B cell (primary cell): ENCODE measurements at regions not wholly inside any gene's neighbourhood (a gene's known extent, or its start where the extent isn't known, plus 50 kb on each side); places are given as distances from the start of the nearest gene placed in this dataset.

Source experiments
- ATAC-seq: fragments of 200-7000 bp; cut with Tn5 transposase; one replicate; pipeline ENCODE4 v1.10.0; 2021; ENCODE audit warnings: low read depth, mild to moderate bottlenecking, moderate number of reproducible peaks, moderate library complexity
- CTCF ChIA-PET: fragments of 350-600 bp; sonication (Branson Sonifier 250); formaldehyde crosslinking; loops from one replicate; lab custom pipeline; 2021; ENCODE audit warnings: antibody characterized with exemption, inconsistent platforms; lab: Charles Lee
- POLR2A ChIA-PET: fragments of 350-600 bp; sonication (Branson Sonifier 250); formaldehyde crosslinking; loops from one replicate; lab custom pipeline; 2021; ENCODE audit warnings: antibody characterized with exemption; lab: Charles Lee
- DNase-seq: peaks from one replicate; pipeline ENCODE4 v3.0.0; 2013
- H2AFZ ChIP-seq: 2 replicates; pipeline ENCODE4 v1.6.1; 2012; ENCODE audit warnings: mild to moderate bottlenecking, low read depth, low read length; ENCODE audit not compliant: insufficient read depth, poor library complexity, severe bottlenecking
- H3K27ac ChIP-seq, 2 donors: 1 replicate in 1 of 2; 2 replicates in 1 of 2; pipeline ENCODE4 v1.5.1; 2012 to 2013; ENCODE audit warnings: low read length in 2 of 2, mild to moderate bottlenecking in 2 of 2, moderate library complexity in 1 of 2
- H3K27me3 ChIP-seq, 4 experiments: fragments of 200-600 bp in 1 of 4; sonication (generic) in 1 of 4; replicated peaks in 1 of 4; 1 replicate in 2 of 4; 2 replicates in 2 of 4; pipeline versions ENCODE4 v1.6.1 to v1.7.0; 2013 to 2016; ENCODE audit warnings: low read length in 3 of 4, mild to moderate bottlenecking in 2 of 4, mixed read lengths in 1 of 4, moderate library complexity in 1 of 4; ENCODE audit not compliant: insufficient read depth in 4 of 4, control insufficient read depth in 3 of 4; ENCODE audit errors: control extremely low read depth in 1 of 4
- H3K36me3 ChIP-seq, 2 experiments: replicated peaks in 1 of 2; 1 replicate in 1 of 2; 2 replicates in 1 of 2; pipeline versions ENCODE4 v1.6.1 to v1.7.1; 2013; ENCODE audit warnings: low read length in 1 of 2; ENCODE audit not compliant: insufficient read depth in 2 of 2, control insufficient read depth in 1 of 2; ENCODE audit errors: control extremely low read depth in 1 of 2, extremely low read depth in 1 of 2
- H3K4me1 ChIP-seq, 2 donors: fragments of 200-600 bp in 1 of 2; sonication (generic) in 1 of 2; 1 replicate in 1 of 2; 2 replicates in 1 of 2; pipeline versions ENCODE4 v1.5.1 to v1.6.1; 2013 to 2017; ENCODE audit warnings: low read length in 2 of 2; ENCODE audit not compliant: control insufficient read depth in 2 of 2, insufficient read depth in 2 of 2
- H3K4me2 ChIP-seq: replicated peaks from 2 replicates; pipeline ENCODE3; 2012; ENCODE audit warnings: mild to moderate bottlenecking, low read depth, low read length; ENCODE audit not compliant: poor library complexity, severe bottlenecking
- H3K4me3 ChIP-seq, 5 experiments: fragments of 200-600 bp in 1 of 5; sonication (generic) in 1 of 5; 1 replicate in 3 of 5; 2 replicates in 2 of 5; pipeline versions ENCODE4 v1.5.1 to v1.7.0; 2011 to 2016; ENCODE audit warnings: low read length in 4 of 5, mild to moderate bottlenecking in 4 of 5, low read depth in 2 of 5, control low read depth in 1 of 5, moderate library complexity in 1 of 5; ENCODE audit not compliant: insufficient read depth in 1 of 5; ENCODE audit errors: control extremely low read depth in 1 of 5, extremely low read depth in 1 of 5
- H3K79me2 ChIP-seq: fragments of 200-600 bp; sonication (generic); one replicate; pipeline ENCODE4 v1.6.0; 2016; ENCODE audit warnings: low read length; ENCODE audit not compliant: control insufficient read depth, insufficient read depth
- H3K9ac ChIP-seq: fragments of 200-600 bp; sonication (generic); 2 replicates; pipeline ENCODE4 v1.6.1; 2017; ENCODE audit warnings: mild to moderate bottlenecking, low read length, moderate library complexity
- H3K9me3 ChIP-seq, 3 donors: one replicate each; pipeline versions ENCODE4 v1.6.1 to v1.7.1; 2013; ENCODE audit warnings: low read length in 2 of 3; ENCODE audit not compliant: control insufficient read depth in 2 of 3, insufficient read depth in 1 of 3; ENCODE audit errors: control extremely low read depth in 1 of 3
- H4K20me1 ChIP-seq: 2 replicates; pipeline ENCODE4 v1.6.0; 2012; ENCODE audit warnings: mild to moderate bottlenecking, low read length; ENCODE audit not compliant: insufficient read depth, control insufficient read depth, poor library complexity, severe bottlenecking
- H3K27ac Mint-ChIP-seq: one replicate; pipeline ENCODE4 v1.8.0; 2021; ENCODE audit warnings: mixed read lengths
- H3K27me3 Mint-ChIP-seq: one replicate; pipeline ENCODE4 v1.8.0; 2021; ENCODE audit warnings: mixed read lengths
- H3K4me1 Mint-ChIP-seq: one replicate; pipeline ENCODE4 v1.8.0; 2021; ENCODE audit warnings: mixed read lengths
- H3K4me3 Mint-ChIP-seq: one replicate; pipeline ENCODE4 v1.8.0; 2021; ENCODE audit warnings: mixed read lengths
- H3K9me3 Mint-ChIP-seq: one replicate; pipeline ENCODE4 v1.8.0; 2022; ENCODE audit warnings: mixed read lengths; ENCODE audit not compliant: insufficient read depth
- CTCF ChIP-seq: fragments of 200-600 bp; IDR thresholded peaks from one replicate; pipeline ENCODE4 v1.8.0; 2022; ENCODE audit warnings: antibody characterized with exemption, mild to moderate bottlenecking
- EZH2 ChIP-seq: IDR thresholded peaks from 2 replicates; pipeline ENCODE4 v1.6.1; 2012; ENCODE audit warnings: borderline replicate concordance, low read depth, mild to moderate bottlenecking, moderate library complexity, low read length; ENCODE audit not compliant: insufficient read depth, poor library complexity, severe bottlenecking
- whole genome bisulfite sequencing: methylation state at CpG from one replicate; pipeline ENCODE4 v1.1.5; 2013; ENCODE audit warnings: missing lambda C conversion rate; ENCODE audit not compliant: insufficient coverage; 5-methylcytosine and 5-hydroxymethylcytosine counted together
- intact Hi-C: fragments of 100-400 bp; cut with micrococcal nuclease; formaldehyde crosslinking; loops from one replicate; pipeline ENCODE4 v1.10.0; 2022

- Mint-ChIP-seq H3K27me3 (no peaks in the 10 kb centered on the region), H3K4me1 (no peaks in the 10 kb centered on the region), H3K27ac (no peak overlapping the region), H3K4me3 (no peak overlapping the region), H3K9me3 (no peaks in the 10 kb centered on the region)
- no peaks in the 10 kb centered on the region for H3K9me3 ChIP-seq
- CTCF ChIA-PET: no interaction called here
- H3K4me1 ChIP-seq: no peaks in the 10 kb centered on the region
- H4K20me1 ChIP-seq: no peaks in the 10 kb centered on the region
- 72% methylated on average over 2 of the region's 2 CpGs for WGBS
- ATAC-seq (no peak), DNase-seq (no peak)
- H3K27ac ChIP-seq: no peak overlapping the region
- no peak overlapping the region for H3K9ac ChIP-seq
- H3K27me3 ChIP-seq: no peaks in the 10 kb centered on the region
- TF ChIP-seq EZH2 (no peak), CTCF (no peak)
- H2AFZ ChIP-seq: no peak overlapping the region
- intact Hi-C loops: no loop called here
- H3K79me2 ChIP-seq: no peaks in the 10 kb centered on the region
- POLR2A ChIA-PET: no interaction called here
- H3K4me3 ChIP-seq: no peak overlapping the region
- no peaks in the 10 kb centered on the region for H3K36me3 ChIP-seq
- no peak overlapping the region for H3K4me2 ChIP-seq
These were observed 483.6 kb downstream of the EPHA4 start for GRCh38 chr2:221088506-221088905.

DNA sequence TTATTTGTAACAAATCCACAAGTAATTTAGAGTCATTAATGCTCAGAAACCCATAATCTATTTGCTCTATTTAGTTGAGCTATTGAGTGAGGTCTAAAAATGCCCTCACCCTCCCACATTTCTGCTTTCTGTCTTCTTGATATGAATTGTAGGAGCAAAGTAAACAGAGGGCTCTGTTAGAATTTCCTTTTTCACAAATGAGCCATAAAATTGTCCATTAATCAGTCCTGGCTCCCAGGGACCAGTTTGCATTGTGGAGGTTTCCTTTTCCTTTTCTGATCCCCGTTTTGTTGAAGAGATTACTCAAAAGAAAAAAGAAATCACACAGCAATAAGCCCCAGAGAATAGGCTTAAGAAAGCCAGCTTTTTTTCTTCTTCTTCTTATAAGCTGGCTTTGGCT lies 476.7 kb downstream of the EPHA4 start:
- H3K4me3 ChIP-seq: no peak overlapping the region
- no peaks in the 10 kb centered on the region for H3K36me3 ChIP-seq
- DNase-seq: no peak
- intact Hi-C loops: no loop called here
- H3K9me3 ChIP-seq: no peaks in the 10 kb centered on the region
- H3K4me2 ChIP-seq: no peak overlapping the region
- TF ChIP-seq CTCF (no peak), EZH2 (no peak)
- H3K4me1 ChIP-seq: no peaks in the 10 kb centered on the region
- WGBS: no CpG with 5 or more reads among the region's 1 CpG
- CTCF ChIA-PET: no interaction called here
- no peak overlapping the region for H2AFZ ChIP-seq
- no peaks in the 10 kb centered on the region for H3K4me1 Mint-ChIP-seq
- no peak for ATAC-seq
- POLR2A ChIA-PET: no interaction called here
- H3K4me3 Mint-ChIP-seq: no peak overlapping the region
- no peaks in the 10 kb centered on the region for H4K20me1 ChIP-seq
- no peaks in the 10 kb centered on the region for H3K27me3 Mint-ChIP-seq
- H3K27ac Mint-ChIP-seq: no peak overlapping the region
- H3K9ac ChIP-seq: no peak overlapping the region
- no peaks in the 10 kb centered on the region for H3K79me2 ChIP-seq
- no peak overlapping the region for H3K27ac ChIP-seq
- H3K9me3 Mint-ChIP-seq: no peaks in the 10 kb centered on the region
- H3K27me3 ChIP-seq: no peaks in the 10 kb centered on the region
